ENCODE measurements at regions not wholly inside any gene's neighbourhood (a gene's known extent, or its start where the extent isn't known, plus 50 kb on each side); places are given as distances from the start of the nearest gene placed in this dataset.

DNA sequence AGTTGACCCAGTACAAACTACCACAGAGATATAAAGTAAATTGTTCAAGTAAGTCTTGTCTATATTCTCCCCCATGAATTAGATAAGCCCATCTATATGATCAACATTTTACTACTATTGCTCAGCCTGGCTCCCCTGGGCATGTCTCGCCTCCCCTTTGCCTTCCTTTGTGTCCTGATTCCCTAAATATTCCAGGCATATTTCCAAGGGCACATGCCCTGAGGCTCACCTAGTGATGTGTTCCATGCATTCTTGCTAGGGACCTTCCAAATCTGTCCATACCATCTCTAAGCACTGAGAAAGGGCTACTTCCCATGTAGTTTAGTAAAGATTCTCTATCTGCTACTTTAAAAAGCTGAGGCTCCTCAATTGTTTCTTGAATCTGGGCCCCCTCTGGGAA lies 163.1 kb upstream of the ADRA1D start:
- H3K4me3 ChIP-seq (ENCODE audit: low read depth, low read length): no peak overlapping the region
- DNase-seq (ENCODE audit: low read depth): no peak
- TF ChIP-seq, protein P1, sequence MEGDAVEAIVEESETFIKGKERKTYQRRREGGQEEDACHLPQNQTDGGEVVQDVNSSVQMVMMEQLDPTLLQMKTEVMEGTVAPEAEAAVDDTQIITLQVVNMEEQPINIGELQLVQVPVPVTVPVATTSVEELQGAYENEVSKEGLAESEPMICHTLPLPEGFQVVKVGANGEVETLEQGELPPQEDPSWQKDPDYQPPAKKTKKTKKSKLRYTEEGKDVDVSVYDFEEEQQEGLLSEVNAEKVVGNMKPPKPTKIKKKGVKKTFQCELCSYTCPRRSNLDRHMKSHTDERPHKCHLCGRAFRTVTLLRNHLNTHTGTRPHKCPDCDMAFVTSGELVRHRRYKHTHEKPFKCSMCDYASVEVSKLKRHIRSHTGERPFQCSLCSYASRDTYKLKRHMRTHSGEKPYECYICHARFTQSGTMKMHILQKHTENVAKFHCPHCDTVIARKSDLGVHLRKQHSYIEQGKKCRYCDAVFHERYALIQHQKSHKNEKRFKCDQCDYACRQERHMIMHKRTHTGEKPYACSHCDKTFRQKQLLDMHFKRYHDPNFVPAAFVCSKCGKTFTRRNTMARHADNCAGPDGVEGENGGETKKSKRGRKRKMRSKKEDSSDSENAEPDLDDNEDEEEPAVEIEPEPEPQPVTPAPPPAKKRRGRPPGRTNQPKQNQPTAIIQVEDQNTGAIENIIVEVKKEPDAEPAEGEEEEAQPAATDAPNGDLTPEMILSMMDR (IDR thresholded peaks at IDR 0.05; ENCODE audit: low read depth, low read length, missing control alignments): no peak

DNA sequence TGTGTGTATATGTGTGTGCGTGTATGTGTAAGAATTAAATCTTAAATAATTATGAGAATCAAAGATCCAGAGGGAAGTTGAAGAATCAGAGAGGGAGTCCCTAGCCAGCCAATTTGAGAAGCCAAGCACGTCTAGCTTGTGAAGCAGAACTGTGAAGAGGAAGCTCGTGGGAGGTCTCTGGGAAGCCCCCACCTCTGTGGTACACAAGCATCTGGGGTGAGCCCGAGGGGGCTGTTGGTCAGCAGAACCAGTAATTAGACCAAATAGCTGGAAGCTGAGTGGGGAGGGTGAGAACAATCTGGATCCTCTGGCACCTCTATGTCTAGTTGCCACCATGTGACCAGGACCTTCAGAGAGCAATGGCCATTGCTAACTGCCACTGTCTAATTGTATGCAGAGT lies 162.7 kb upstream of the ADRA1D start:
- TF ChIP-seq, protein P1 (IDR thresholded peaks at IDR 0.05; ENCODE audit: low read depth, low read length, missing control alignments): no peak
- no peak overlapping the region for H3K4me3 ChIP-seq (ENCODE audit: low read depth, low read length)
- no peak for DNase-seq (ENCODE audit: low read depth)

DNA sequence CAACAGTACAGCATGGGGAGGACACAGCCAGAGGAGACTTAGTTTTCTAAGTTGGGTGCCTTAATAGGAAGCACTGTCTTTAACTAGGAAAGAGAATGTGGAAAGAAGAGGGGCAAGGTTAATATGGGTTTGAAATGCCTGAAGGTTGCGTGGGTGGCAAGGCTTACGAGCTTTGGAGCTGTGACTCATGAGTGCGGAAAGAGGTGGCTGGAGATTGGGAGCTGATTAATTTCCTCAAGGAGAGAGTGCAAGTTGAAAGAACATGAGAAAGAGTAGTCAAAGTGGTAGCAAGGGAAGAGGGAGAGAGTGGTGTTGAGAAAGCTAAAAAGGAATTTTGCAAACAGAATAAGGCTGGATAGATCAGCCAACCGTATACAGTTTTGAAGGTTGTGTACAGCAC lies 157.5 kb upstream of the ADRA1D start:
- TF ChIP-seq, protein P1 (IDR thresholded peaks at IDR 0.05; ENCODE audit: low read depth, low read length, missing control alignments): no peak
- no peak overlapping the region for H3K4me3 ChIP-seq (ENCODE audit: low read depth, low read length)
- no peak for DNase-seq (ENCODE audit: low read depth)

DNA sequence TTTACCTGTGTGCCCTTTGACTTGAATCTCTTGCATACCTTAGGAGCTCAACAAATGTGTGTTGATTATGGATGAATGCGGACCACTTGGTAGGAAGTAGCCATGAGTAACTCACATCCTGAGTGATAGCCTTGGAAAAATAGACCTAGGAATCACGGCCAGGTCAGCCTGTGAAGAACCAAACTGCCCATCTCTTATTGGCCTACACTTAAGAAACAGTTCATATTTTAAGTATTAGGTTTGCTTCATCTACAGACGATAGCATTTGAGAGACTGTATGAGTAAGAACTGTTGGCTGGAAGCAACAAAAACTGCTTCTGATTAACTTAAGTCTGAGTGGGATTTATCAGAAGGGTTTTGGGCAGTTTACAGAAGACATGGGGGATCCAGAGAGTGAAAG lies 152.5 kb upstream of the ADRA1D start:
- DNase-seq (ENCODE audit: low read depth): no peak
- no peak overlapping the region for H3K4me3 ChIP-seq (ENCODE audit: low read depth, low read length)
- TF ChIP-seq, protein P1 (IDR thresholded peaks at IDR 0.05; ENCODE audit: low read depth, low read length, missing control alignments): no peak

DNA sequence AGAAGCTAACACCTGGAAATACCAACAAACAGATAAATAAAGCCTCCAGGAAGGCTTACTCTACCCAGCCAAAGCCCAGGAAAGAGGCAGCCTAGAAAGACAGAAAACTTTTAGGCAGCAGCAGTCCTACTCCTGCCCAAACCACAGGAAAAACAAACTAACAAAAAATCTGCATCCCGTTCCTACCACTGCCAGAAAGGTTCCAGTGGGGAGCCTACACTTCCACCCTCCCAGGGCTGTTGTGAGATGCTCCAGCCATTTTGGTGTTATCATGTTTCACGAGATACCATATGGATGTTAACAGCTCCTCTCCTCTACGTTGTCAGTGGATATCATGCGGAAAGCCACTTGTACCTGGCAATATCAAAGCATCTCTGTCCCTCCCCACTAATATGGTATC lies 135.9 kb upstream of the ADRA1D start:
- no peak for DNase-seq (ENCODE audit: low read depth)
- TF ChIP-seq, protein P1 (IDR thresholded peaks at IDR 0.05; ENCODE audit: low read depth, low read length, missing control alignments): no peak
- H3K4me3 ChIP-seq (ENCODE audit: low read depth, low read length): no peak overlapping the region

DNA sequence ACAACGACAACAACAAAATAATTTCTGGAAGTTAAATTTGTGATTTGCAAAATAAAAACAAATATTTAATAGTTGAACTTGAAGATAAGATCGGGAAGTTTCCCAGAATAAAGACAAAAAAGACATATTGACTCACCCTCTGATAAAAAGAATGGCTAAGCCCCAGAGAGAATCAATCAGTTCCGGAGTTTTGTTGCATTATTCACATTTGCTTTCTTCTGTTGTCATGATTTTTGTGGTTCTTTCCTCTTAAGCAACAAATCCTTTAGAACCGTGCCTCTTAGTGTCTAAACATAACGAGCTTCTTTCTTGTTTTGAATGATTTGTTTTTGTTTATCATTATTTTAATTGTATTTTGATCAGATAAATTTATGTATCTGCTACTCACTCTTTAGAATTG lies 134.9 kb upstream of the ADRA1D start:
- TF ChIP-seq, protein P1 (IDR thresholded peaks at IDR 0.05; ENCODE audit: low read depth, low read length, missing control alignments): no peak
- H3K4me3 ChIP-seq (ENCODE audit: low read depth, low read length): no peak overlapping the region
- no peak for DNase-seq (ENCODE audit: low read depth)

DNA sequence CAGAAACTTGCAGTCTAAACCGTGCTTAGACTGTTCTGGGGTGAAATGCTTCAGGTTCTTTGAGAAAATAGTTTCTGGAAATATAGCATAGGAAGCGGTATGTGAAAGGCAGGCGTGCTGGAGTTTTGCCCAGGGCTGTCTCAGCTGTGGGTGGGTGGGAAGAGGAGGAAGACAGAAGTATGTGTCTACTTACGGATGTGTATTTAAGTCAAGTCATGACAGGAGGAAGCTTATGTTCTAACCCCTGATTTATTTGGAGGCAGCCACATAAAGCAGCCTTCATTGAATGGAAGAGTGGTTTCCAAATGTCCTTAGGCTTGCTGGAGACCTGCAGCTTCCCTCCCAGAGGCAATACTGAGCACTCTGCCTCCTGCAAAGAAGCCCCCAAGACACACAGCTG lies 126.8 kb upstream of the ADRA1D start:
- no peak overlapping the region for H3K4me3 ChIP-seq (ENCODE audit: low read depth, low read length)
- TF ChIP-seq, protein P1 (IDR thresholded peaks at IDR 0.05; ENCODE audit: low read depth, low read length, missing control alignments): no peak
- no peak for DNase-seq (ENCODE audit: low read depth)
